Astrocyte of the cerebellum (primary cell): ENCODE measurements at regions not wholly inside any gene's neighbourhood (a gene's known extent, or its start where the extent isn't known, plus 50 kb on each side); places are given as distances from the start of the nearest gene placed in this dataset.

ENCODE experiments used
- DNase-seq: peaks from one replicate; pipeline ENCODE4 v3.0.0-alpha.2; 2011; ENCODE audit warnings: low read depth
- H3K4me3 ChIP-seq: 2 replicates; pipeline ENCODE4 v1.5.1; 2011; ENCODE audit warnings: mild to moderate bottlenecking, low read depth, low read length, moderate library complexity
- in situ Hi-C: cut with HindIII; loops from 2 replicates; pipeline ENCODE4 v1.10.0; 2017; ENCODE audit warnings: low sequenced_read_pairs
- TF ChIP-seq, protein P1 (sequence below): IDR thresholded peaks from 2 replicates; pipeline ENCODE4 v1.5.1; 2012; ENCODE audit warnings: low read length, low read depth, moderate library complexity, mild to moderate bottlenecking; ENCODE audit errors: missing control alignments

DNA sequence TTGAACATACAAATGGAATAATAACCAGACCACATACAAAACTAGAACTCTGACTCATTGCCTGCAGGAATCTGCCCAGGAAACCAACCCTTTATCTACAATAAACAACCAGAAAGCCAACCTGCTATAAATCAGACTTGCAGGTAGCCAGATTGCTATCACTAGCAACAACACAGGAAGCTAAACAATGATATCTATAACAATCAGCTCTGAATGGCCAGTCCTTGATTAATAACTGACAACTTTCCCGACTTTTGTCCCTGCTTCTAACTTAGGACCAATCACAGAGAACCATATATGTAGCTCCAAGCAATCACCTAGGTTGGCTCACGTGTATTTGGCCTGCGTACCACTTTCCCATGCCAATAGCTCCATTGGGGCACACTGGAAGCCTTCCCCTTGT is 470.8 kb downstream of the RIT2 start:
- TF ChIP-seq, protein P1, sequence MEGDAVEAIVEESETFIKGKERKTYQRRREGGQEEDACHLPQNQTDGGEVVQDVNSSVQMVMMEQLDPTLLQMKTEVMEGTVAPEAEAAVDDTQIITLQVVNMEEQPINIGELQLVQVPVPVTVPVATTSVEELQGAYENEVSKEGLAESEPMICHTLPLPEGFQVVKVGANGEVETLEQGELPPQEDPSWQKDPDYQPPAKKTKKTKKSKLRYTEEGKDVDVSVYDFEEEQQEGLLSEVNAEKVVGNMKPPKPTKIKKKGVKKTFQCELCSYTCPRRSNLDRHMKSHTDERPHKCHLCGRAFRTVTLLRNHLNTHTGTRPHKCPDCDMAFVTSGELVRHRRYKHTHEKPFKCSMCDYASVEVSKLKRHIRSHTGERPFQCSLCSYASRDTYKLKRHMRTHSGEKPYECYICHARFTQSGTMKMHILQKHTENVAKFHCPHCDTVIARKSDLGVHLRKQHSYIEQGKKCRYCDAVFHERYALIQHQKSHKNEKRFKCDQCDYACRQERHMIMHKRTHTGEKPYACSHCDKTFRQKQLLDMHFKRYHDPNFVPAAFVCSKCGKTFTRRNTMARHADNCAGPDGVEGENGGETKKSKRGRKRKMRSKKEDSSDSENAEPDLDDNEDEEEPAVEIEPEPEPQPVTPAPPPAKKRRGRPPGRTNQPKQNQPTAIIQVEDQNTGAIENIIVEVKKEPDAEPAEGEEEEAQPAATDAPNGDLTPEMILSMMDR: no peak
- no peak overlapping the region for H3K4me3 ChIP-seq
- in situ Hi-C loops: no loop called here
- peak; percentile 12 for DNase-seq

DNA sequence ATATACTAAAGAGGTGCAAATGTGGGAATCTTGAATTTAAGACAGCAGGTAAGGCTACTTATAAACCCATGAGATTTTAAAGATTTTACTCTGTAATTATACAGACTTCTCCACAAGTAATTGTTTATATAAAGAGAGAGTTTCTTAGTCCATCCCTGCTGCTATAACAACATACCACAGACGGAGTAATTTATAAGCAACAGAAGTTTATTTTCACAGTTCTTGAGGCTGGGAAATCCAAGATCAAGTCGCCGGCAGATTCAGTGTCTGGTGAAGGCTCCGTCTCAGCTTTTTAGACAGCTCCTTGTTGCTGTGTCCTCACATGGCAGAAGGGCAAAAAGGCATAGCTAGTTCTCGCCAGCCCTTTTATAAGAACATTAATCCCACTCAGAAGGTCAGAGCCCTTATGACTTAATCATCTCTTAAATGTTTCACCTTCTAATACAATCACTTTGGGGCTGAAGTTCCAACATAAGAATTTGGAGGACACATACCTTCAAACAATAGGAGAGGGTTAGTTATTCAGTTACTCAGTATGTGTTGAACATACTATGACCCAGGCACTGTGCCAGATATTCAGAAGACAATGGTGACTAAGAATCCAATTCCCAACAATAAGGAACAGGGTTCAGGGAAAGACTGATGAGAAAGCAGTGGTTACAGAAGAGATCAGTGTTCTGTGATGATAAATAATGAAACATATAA is 466.0 kb downstream of the RIT2 start:
- in situ Hi-C loops: no loop called here
- peak; percentile 13 for DNase-seq
- TF ChIP-seq, protein P1: no peak
- no peak overlapping the region for H3K4me3 ChIP-seq

- no peak for DNase-seq
- TF ChIP-seq, protein P1: no peak
- in situ Hi-C loops: no loop called here
- H3K4me3 ChIP-seq: no peak overlapping the region
These were observed 460.9 kb downstream of the RIT2 start for GRCh38 chr18:42654556-42654955.

DNA sequence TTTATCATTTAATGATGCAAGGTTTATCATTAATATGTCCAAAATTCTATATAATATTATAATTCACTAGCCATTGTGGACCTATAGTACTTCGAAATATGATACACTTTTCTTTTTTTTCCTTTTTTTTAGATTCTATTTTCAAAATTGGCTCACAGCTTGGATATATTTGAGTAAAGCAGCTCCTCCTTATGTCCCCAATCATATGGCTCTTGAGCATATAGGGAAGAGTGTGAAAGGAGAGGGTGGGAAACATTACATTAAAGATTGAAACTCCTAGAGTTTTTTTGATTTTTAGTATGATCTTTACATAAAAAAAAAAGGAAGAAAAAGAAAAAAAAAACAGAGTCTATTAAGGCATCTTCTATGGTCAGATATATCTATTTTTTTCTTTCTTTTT is 457.9 kb downstream of the RIT2 start:
- in situ Hi-C loops: no loop called here
- no peak for DNase-seq
- no peak overlapping the region for H3K4me3 ChIP-seq
- TF ChIP-seq, protein P1: no peak

GRCh38 chr18:42658171-42658570 is 457.3 kb downstream of the RIT2 start:
- in situ Hi-C loops: no loop called here
- no peak for DNase-seq
- TF ChIP-seq, protein P1: no peak
- no peak overlapping the region for H3K4me3 ChIP-seq

- H3K4me3 ChIP-seq: no peak overlapping the region
- TF ChIP-seq, protein P1: no peak
- in situ Hi-C loops: no loop called here
- no peak for DNase-seq
These were observed 456.3 kb downstream of the RIT2 start for GRCh38 chr18:42659187-42659586.
